ENCODE measurements at regions not wholly inside any gene's neighbourhood (a gene's known extent, or its start where the extent isn't known, plus 50 kb on each side); places are given as distances from the start of the nearest gene placed in this dataset.
"Not testable (repeated sequence)": the region's sequence is repeated elsewhere in the genome, so short reads cannot be mapped to it uniquely, and the experiment has no call there.

GRCh38 chr3:14268897-14269296 is 90.3 kb downstream of the LSM3 start:
- ATAC-seq, result no peak
- intact Hi-C loops (cut with DNase I), result loop anchor here (10.0 kb wide), 1 partner anchor 136 kb away; the partner anchor contains the start of gene SLC6A6

GRCh38 chr3:14272041-14272958 is 93.7 kb downstream of the LSM3 start:
- ATAC-seq; intact Hi-C loops (cut with DNase I); DNase-seq (ENCODE audit: missing footprints): not testable (repeated sequence)

More at GRCh38 chr3:14268897-14269296, 90.3 kb downstream of the LSM3 start:
- no peak for DNase-seq (ENCODE audit: missing footprints)

GRCh38 chr3:14272959-14273560 is 94.4 kb downstream of the LSM3 start:
- ATAC-seq; intact Hi-C loops (cut with DNase I); DNase-seq (ENCODE audit: missing footprints): not testable (repeated sequence)

- no peak for DNase-seq (ENCODE audit: missing footprints)
- intact Hi-C loops (cut with DNase I), result no loop called here
- ATAC-seq, result no peak
Observed at GRCh38 chr3:14273901-14274611, 95.4 kb downstream of the LSM3 start.

- intact Hi-C loops (cut with DNase I), result no loop called here
- DNase-seq (ENCODE audit: missing footprints), result no peak
- no peak for ATAC-seq
Observed at GRCh38 chr3:14274612-14274936, 96.0 kb downstream of the LSM3 start.

- no peak for ATAC-seq
- intact Hi-C loops (cut with DNase I), result no loop called here
- no peak for DNase-seq (ENCODE audit: missing footprints)
Observed at GRCh38 chr3:14274999-14275961, 96.7 kb downstream of the LSM3 start.

DNA sequence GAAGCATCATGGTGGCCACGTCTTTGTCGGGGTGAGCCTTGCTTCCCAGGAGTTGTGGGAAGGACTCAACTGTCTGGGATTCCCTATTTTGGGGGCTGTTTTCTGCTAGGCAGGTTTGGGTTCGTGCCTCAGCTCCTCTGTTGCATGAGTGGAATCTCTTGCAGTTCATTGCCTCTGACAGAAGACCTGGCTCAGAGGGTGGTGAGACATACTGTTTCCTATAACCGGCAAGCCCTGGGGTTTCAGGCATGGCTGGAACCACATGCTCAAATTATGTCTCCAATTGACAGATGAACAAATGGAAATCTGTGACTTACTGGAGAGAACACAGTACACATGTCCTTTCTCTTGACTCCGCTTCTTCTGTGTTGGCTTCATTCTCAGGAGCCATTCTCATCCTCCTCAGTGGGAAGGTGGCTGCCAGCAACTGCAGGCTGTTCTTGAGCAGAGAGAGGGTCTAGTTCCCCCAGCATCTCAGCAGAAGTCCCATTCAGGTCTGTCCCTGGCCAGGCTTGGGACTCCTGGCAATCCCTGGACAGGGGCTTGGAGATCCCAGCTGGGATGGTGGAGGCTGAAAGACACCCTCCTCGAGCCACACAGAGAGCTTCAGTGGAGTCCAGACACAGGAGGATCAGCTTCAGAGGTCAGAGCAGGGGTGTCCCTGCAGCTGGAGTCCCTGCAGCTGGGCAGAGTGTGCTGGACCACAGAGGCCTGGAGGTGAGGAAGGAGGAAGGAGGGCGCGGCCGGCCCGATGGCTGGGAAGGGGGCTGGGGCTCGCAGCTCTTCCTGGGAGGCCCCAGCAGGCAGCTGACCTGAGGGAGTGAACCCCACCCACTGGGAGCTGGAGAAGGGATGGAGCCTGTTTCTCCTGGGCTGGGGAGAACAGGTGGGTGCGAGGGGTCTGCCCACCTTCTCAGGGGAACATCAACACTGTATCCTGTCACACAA is 97.6 kb downstream of the LSM3 start:
- intact Hi-C loops (cut with DNase I), result no loop called here
- ATAC-seq, result no peak
- DNase-seq (ENCODE audit: missing footprints), result no peak

GRCh38 chr3:14277557-14277956 is 98.9 kb downstream of the LSM3 start:
- ATAC-seq, result no peak
- intact Hi-C loops (cut with DNase I), result no loop called here

GRCh38 chr3:14278265-14278798 is 99.7 kb downstream of the LSM3 start:
- intact Hi-C loops (cut with DNase I), result no loop called here
- no peak for ATAC-seq
- no peak for DNase-seq (ENCODE audit: missing footprints)

More at GRCh38 chr3:14277557-14277956, 98.9 kb downstream of the LSM3 start:
- no peak for DNase-seq (ENCODE audit: missing footprints)

DNA sequence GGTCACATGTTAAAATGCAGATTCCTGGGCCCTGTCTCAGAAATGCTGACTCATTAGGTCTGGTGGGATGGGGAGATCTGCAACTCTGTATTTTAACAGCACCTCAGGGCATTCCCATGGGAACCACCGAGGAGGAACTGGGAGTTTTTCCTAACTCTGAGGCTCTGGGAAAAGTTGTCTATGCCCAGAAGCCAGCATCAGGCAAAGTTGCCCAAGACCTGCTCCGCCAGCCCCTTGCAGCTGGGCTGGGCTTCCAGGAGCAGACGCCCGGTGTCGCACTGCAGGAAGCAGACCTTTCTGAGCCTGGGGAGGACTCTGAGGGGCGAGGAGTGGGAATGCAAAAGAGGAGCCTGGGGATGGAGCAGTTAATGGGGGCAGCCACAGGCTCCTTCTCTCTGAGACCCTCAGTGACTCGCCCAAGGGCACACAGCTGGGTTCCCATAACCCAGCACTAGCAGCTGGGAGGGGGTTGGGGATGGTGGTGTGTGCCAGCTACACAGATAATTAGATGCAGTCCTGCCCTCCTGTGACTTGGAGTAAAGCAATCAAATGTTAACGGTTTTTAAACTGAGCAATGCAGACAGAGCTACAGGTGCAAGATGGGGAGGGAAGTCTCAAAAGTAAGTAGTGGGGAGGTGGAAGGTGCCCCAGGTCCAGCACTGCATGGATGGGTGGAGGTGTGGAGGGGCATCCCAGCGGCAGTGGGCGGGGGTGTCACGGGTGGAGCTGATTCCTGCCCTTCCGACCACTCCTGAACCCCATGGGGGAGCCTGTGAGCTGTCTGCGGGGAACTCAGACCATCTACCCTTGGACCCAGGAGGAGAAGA is 100.4 kb downstream of the LSM3 start:
- DNase-seq (ENCODE audit: missing footprints) (no peak), ATAC-seq (no peak)
- intact Hi-C loops (cut with DNase I), result no loop called here

GRCh38 chr3:14279626-14280061 is 101.0 kb downstream of the LSM3 start:
- intact Hi-C loops (cut with DNase I), result no loop called here
- no peak for ATAC-seq
- DNase-seq (ENCODE audit: missing footprints), result no peak

DNA sequence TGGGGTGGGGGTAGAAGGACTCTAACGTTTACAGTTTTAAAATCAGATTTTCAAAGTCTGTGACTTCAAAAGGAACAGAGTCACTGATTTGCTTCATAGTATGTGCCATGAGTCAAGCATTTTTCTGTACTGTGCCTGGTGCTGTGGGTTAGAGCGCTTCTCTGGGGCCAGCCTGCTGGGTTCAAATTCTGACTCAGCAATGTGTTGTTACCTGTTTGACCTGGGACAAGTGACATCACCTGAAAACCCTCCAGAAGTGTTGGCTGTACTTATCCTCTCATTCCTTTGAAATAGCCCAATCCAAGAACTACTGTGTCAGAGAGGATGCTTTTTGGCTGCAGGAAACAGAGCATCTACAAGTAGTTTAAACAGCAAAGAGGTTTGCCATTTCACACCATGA is 101.7 kb downstream of the LSM3 start:
- DNase-seq (ENCODE audit: missing footprints), result no peak
- no peak for ATAC-seq
- intact Hi-C loops (cut with DNase I), result no loop called here

- DNase-seq (ENCODE audit: missing footprints), result no peak
- ATAC-seq, result no peak
- intact Hi-C loops (cut with DNase I), result no loop called here
Observed at GRCh38 chr3:14281053-14281452, 102.4 kb downstream of the LSM3 start.

- intact Hi-C loops (cut with DNase I), result no loop called here
- DNase-seq (ENCODE audit: missing footprints), result no peak
- ATAC-seq, result no peak
Observed at GRCh38 chr3:14282001-14282705, 103.5 kb downstream of the LSM3 start.

DNA sequence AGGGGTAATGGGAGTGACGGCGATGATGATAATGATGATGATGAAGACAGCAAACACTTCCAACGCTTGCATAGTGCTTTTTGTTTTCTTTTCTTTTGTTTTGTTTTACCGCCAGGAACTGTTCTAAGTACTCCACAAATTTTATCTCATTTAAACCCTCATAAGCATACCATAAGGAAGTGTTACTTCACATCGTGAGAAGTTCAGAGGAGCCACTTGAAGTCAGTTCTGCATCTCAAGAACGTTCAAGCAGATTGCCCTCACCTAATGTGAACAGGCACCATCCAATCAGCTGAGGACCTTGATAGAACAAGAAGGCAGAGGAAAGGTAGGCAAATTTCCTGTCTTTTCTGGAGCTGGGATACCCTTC is 104.1 kb downstream of the LSM3 start:
- no peak for ATAC-seq
- intact Hi-C loops (cut with DNase I), result no loop called here
- no peak for DNase-seq (ENCODE audit: missing footprints)
